Sigmoid colon (tissue), 4 donors: ENCODE measurements at regions not wholly inside any gene's neighbourhood (a gene's known extent, or its start where the extent isn't known, plus 50 kb on each side); places are given as distances from the start of the nearest gene placed in this dataset.

Source experiments
- POLR2AphosphoS5 ChIP-seq, 4 donors: sonication (generic); formaldehyde crosslinking; IDR thresholded peaks; one replicate each; pipeline ENCODE4 v1.6.1; 2017; ENCODE audit warnings: antibody characterized with exemption in 4 of 4
- TF ChIP-seq, protein P1 (sequence below), 4 experiments: fragments of 450-650 bp in 3 of 4; fragments of 200-600 bp in 1 of 4; IDR thresholded peaks; one replicate each; pipeline ENCODE4 v1.5.1; 2016 to 2019; ENCODE audit warnings: antibody characterized with exemption in 4 of 4, mild to moderate bottlenecking in 3 of 4, moderate library complexity in 2 of 4

DNA sequence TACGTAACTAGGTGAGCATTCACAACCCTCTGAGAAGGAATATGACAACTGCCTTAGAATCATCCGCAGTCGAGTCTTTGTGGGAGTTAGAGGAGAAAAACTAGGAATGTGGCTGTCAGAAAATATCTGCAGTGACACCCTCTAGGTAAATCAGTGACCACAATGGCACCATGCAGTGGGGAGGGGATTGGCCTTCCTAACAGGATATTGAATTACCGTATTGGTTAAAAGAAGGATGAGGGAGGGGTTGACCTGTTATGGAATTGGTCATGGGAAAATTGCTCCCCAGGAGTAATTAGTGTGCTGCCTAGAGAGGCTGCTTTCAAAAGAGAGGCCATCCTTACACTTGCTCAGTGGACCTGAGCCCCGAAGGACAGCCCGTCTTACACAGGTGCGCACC, 205.6 kb upstream of the SOX1 start:
- TF ChIP-seq, protein P1, sequence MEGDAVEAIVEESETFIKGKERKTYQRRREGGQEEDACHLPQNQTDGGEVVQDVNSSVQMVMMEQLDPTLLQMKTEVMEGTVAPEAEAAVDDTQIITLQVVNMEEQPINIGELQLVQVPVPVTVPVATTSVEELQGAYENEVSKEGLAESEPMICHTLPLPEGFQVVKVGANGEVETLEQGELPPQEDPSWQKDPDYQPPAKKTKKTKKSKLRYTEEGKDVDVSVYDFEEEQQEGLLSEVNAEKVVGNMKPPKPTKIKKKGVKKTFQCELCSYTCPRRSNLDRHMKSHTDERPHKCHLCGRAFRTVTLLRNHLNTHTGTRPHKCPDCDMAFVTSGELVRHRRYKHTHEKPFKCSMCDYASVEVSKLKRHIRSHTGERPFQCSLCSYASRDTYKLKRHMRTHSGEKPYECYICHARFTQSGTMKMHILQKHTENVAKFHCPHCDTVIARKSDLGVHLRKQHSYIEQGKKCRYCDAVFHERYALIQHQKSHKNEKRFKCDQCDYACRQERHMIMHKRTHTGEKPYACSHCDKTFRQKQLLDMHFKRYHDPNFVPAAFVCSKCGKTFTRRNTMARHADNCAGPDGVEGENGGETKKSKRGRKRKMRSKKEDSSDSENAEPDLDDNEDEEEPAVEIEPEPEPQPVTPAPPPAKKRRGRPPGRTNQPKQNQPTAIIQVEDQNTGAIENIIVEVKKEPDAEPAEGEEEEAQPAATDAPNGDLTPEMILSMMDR (IDR thresholded peaks at IDR 0.05) = no peak
- TF ChIP-seq POLR2AphosphoS5 (IDR thresholded peaks at IDR 0.05) = no peak
